GM12873 (cell line): ENCODE measurements at regions not wholly inside any gene's neighbourhood (a gene's known extent, or its start where the extent isn't known, plus 50 kb on each side); places are given as distances from the start of the nearest gene placed in this dataset.

Experiments used
- CTCF ChIP-seq: IDR thresholded peaks from 2 replicates; pipeline ENCODE4 v1.5.1; 2012; ENCODE audit warnings: low read depth, mild to moderate bottlenecking, moderate library complexity, low read length, control low read depth; ENCODE audit not compliant: insufficient read depth; ENCODE audit errors: missing control alignments

DNA sequence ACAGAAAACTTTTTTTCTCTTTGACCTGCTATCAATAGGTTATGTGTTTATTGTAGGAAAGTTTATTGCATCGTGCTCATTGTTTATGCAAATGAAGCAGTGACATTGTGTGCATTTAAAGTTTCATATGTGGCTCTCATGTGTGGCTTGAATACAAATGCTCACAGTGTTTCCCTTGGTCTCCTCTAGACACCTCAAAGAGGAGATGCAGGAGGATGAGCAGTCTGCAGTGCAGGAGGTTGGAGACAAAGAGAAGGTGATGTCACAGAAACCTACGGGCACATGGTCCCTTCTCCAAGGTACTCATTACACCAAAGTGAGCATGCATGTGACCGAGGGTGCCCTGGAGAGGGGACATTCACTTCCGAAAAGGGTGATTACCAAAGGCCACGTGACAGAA is 430.2 kb downstream of the INHBA start:
- TF ChIP-seq CTCF: no peak

DNA sequence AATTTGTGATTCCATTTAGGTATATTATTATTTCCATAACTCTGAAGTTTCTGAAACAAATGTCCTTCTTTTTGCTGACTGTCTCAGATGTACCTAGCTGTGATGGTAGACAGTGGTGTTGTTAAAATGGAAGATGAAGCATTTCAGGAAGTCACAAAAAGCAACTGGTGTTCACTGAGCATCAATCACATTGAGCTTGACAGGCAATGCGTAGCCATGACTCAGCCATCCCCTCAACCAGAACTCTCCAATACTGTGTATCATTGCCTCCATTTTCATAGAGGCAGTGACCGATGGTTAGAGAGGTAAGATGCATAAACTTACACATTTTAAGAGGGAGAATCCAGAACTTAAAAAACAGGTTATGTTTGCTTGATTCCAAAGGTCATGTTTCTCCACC is 434.0 kb downstream of the INHBA start:
- no peak for TF ChIP-seq CTCF

DNA sequence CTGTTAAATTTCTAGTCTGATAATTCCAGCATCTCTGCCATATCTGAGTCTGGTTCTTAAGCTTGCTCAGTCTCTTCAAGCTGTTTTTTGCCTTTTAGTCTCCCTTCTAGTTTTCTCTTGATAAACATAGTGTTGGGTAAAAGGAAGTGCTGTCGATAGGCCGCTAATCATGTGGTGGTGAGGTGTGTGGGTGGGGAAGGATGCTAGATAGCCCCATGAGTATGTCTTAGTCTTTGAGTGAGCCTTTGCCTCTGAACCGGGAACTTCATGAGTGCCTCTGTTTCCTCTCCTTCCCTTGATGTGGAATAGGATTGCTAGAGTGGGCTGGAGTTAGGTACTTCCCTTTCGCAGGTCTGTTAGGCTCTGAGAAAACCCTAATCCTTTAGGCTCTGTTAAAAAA is 441.8 kb downstream of the INHBA start:
- no peak for TF ChIP-seq CTCF

DNA sequence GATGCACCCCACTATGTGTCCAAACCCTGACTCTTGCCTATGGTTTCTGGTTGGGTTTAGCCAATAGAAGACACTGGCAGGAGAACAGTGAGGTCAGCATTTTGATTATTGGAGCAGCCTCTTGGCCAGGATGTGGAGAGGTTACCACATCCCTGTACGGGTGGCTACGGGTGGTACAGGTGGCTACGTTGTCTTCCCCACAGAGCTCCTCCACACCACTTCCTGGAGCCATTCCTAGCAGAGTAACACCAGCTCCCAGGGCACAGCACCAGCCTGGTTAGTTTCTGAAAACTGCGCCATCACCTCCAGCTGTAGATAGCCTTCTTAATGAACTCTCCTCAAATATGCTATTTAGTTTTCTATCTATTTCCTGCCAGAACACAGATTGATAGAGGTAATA is 445.2 kb downstream of the INHBA start:
- TF ChIP-seq CTCF: no peak

GRCh38 chr7:41256186-41256945 is 446.5 kb downstream of the INHBA start:
- TF ChIP-seq CTCF: no peak

GRCh38 chr7:41255716-41256115 is 447.2 kb downstream of the INHBA start:
- no peak for TF ChIP-seq CTCF

- TF ChIP-seq CTCF: no peak
Measured at GRCh38 chr7:41255113-41255512, 447.8 kb downstream of the INHBA start.
